Liver (tissue), 8 donors: ENCODE measurements at regions not wholly inside any gene's neighbourhood (a gene's known extent, or its start where the extent isn't known, plus 50 kb on each side); places are given as distances from the start of the nearest gene placed in this dataset.

ENCODE experiments used
- DNase-seq: peaks from one replicate; pipeline ENCODE4 v3.0.0-alpha.2; 2017; ENCODE audit warnings: low spot score
- H3K27ac ChIP-seq, 2 donors: one replicate each; pipeline ENCODE4 v1.7.0; 2013; ENCODE audit warnings: inconsistent platforms in 2 of 2, low read length in 2 of 2, control low read depth in 1 of 2, low read depth in 1 of 2, mild to moderate bottlenecking in 1 of 2
- H3K27me3 ChIP-seq, 4 donors: one replicate each; pipeline versions ENCODE4 v1.6.1 to v1.7.0; 2013; ENCODE audit warnings: low read length in 3 of 4, inconsistent platforms in 1 of 4, mild to moderate bottlenecking in 1 of 4, moderate library complexity in 1 of 4; ENCODE audit not compliant: control insufficient read depth in 4 of 4, insufficient read depth in 4 of 4
- H3K36me3 ChIP-seq, 4 donors: one replicate each; pipeline versions ENCODE4 v1.6.1 to v1.7.0; 2013; ENCODE audit warnings: low read length in 3 of 4, mild to moderate bottlenecking in 3 of 4, low read depth in 1 of 4, moderate library complexity in 1 of 4; ENCODE audit not compliant: control insufficient read depth in 4 of 4, insufficient read depth in 3 of 4
- H3K4me1 ChIP-seq, 4 donors: one replicate each; pipeline versions ENCODE4 v1.6.1 to v1.7.0; 2013; ENCODE audit warnings: low read length in 3 of 4, mild to moderate bottlenecking in 3 of 4, moderate library complexity in 1 of 4; ENCODE audit not compliant: control insufficient read depth in 4 of 4, insufficient read depth in 4 of 4
- H3K4me3 ChIP-seq, 3 donors: one replicate each; pipeline versions ENCODE4 v1.6.1 to v1.7.0; 2013; ENCODE audit warnings: low read length in 3 of 3, control low read depth in 1 of 3, low read depth in 1 of 3, mild to moderate bottlenecking in 1 of 3
- H3K9ac ChIP-seq, 2 donors: one replicate each; pipeline ENCODE4 v1.7.0; 2013; ENCODE audit warnings: low read length in 2 of 2, mild to moderate bottlenecking in 2 of 2, moderate library complexity in 2 of 2, control low read depth in 1 of 2, low read depth in 1 of 2
- H3K9me3 ChIP-seq, 4 donors: one replicate each; pipeline versions ENCODE4 v1.6.1 to v1.7.0; 2013; ENCODE audit warnings: low read length in 3 of 4; ENCODE audit not compliant: control insufficient read depth in 4 of 4
- CTCF ChIP-seq: fragments of 150-350 bp; IDR thresholded peaks from 2 replicates; pipeline ENCODE4 v1.5.1; 2017; ENCODE audit warnings: improper control_type of control experiment, low read depth, low read length; ENCODE audit not compliant: missing input control
- EGR1 ChIP-seq, 2 donors: IDR thresholded peaks; 2 replicates each; pipeline ENCODE4 v1.6.1; 2016 to 2018; ENCODE audit warnings: antibody characterized with exemption in 2 of 2, low read depth in 2 of 2
- FOXA1 ChIP-seq: IDR thresholded peaks from 2 replicates; pipeline ENCODE4 v1.6.1; 2016; ENCODE audit warnings: antibody characterized with exemption
- FOXA2 ChIP-seq: IDR thresholded peaks from 2 replicates; pipeline ENCODE4 v1.6.1; 2016; ENCODE audit warnings: antibody characterized with exemption
- GABPA ChIP-seq, 2 donors: IDR thresholded peaks in 1 of 2; conservative IDR thresholded peaks in 1 of 2; 2 replicates each; pipeline ENCODE4 v1.6.1; 2016; ENCODE audit warnings: antibody characterized with exemption in 2 of 2, mild to moderate bottlenecking in 1 of 2, moderate library complexity in 1 of 2
- HNF4A ChIP-seq, 2 donors: conservative IDR thresholded peaks; 2 replicates each; pipeline ENCODE4 v1.6.1; 2016; ENCODE audit warnings: antibody characterized with exemption in 2 of 2, mild to moderate bottlenecking in 2 of 2
- HNF4G ChIP-seq: IDR thresholded peaks from 2 replicates; pipeline ENCODE4 v1.6.1; 2016; ENCODE audit warnings: antibody characterized with exemption
- JUND ChIP-seq, 2 donors: IDR thresholded peaks; 2 replicates each; pipeline ENCODE4 v1.6.1; 2016; ENCODE audit warnings: antibody characterized with exemption in 2 of 2
- MAX ChIP-seq: IDR thresholded peaks from 2 replicates; pipeline ENCODE4 v1.6.1; 2016; ENCODE audit warnings: antibody characterized with exemption
- NR2F2 ChIP-seq: IDR thresholded peaks from 2 replicates; pipeline ENCODE4 v1.6.1; 2016; ENCODE audit warnings: antibody characterized with exemption
- RAD21 ChIP-seq, 2 donors: IDR thresholded peaks; 2 replicates each; pipeline ENCODE4 v1.6.1; 2016; ENCODE audit warnings: antibody characterized with exemption in 2 of 2, mild to moderate bottlenecking in 2 of 2
- REST ChIP-seq: IDR thresholded peaks from 2 replicates; pipeline ENCODE4 v1.6.1; 2016; ENCODE audit warnings: antibody characterized with exemption, mild to moderate bottlenecking
- RXRA ChIP-seq, 2 donors: IDR thresholded peaks; 2 replicates each; pipeline ENCODE4 v1.6.1; 2017 to 2018; ENCODE audit warnings: antibody characterized with exemption in 2 of 2, mild to moderate bottlenecking in 1 of 2
- SP1 ChIP-seq: IDR thresholded peaks from 2 replicates; pipeline ENCODE4 v1.6.1; 2018; ENCODE audit warnings: antibody characterized with exemption, mild to moderate bottlenecking
- YY1 ChIP-seq: IDR thresholded peaks from 2 replicates; pipeline ENCODE4 v1.6.1; 2016; ENCODE audit warnings: antibody characterized with exemption, mild to moderate bottlenecking
- WGBS: extraction: QIAGEN DNeasy Blood & Tissue Kit; methylation state at CpG from one replicate; pipeline ENCODE4 v1.1.7; 2013; 5-methylcytosine and 5-hydroxymethylcytosine counted together
- TF ChIP-seq, protein P1 (sequence below): IDR thresholded peaks from 2 replicates; pipeline ENCODE4 v1.6.1; 2016; ENCODE audit warnings: antibody characterized with exemption
- TF ChIP-seq, protein P2 (sequence below): IDR thresholded peaks from 2 replicates; pipeline ENCODE4 v1.6.1; 2016; ENCODE audit warnings: antibody characterized with exemption
- donor health status: healthy.
- donor health status: healthy.
- donor health status: healthy.
- donor health status: healthy.
- donor health status: healthy.

DNA sequence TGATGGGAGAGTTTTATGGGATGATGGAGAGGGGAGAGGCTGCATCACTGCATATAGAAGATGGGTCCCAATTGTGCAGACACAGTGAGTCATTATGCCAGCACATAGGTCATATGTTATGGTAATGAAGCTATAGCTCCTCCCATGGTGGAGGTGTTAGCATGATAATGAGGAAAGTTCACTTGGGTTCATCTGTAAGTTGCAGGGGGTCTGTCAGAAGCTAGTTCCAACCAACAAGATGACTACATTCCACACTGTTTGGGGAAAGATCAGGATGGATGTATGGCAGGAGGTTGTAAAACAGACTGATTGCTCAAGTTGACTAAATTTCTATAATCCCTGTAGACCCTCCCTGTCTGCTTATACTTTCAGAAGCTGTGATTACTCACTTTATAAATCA, 561.3 kb downstream of the C12orf50 start:
- Histone ChIP-seq H3K9me3 (no peaks in the 10 kb centered on the region), H3K9ac (no peak overlapping the region), H3K4me1 (no peaks in the 10 kb centered on the region), H3K4me3 (no peak overlapping the region), H3K36me3 (no peaks in the 10 kb centered on the region), H3K27me3 (no peaks in the 10 kb centered on the region), H3K27ac (no peak overlapping the region)
- DNase-seq: no peak
- no peak for TF ChIP-seq GABPA (IDR thresholded peaks at IDR 0.05 in 1 of 2, conservative IDR thresholded peaks at IDR 0.05 in 1 of 2)
- TF ChIP-seq, protein P1, sequence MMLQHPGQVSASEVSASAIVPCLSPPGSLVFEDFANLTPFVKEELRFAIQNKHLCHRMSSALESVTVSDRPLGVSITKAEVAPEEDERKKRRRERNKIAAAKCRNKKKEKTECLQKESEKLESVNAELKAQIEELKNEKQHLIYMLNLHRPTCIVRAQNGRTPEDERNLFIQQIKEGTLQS: no peak
- no peak for TF ChIP-seq SP1
- TF ChIP-seq RXRA (IDR thresholded peaks at IDR 0.05): no peak
- no peak for TF ChIP-seq FOXA1
- TF ChIP-seq NR2F2: no peak
- TF ChIP-seq HNF4G: no peak
- TF ChIP-seq FOXA2: no peak
- TF ChIP-seq JUND (IDR thresholded peaks at IDR 0.05): no peak
- TF ChIP-seq CTCF: no peak
- no peak for TF ChIP-seq REST
- no peak for TF ChIP-seq EGR1 (IDR thresholded peaks at IDR 0.05; ENCODE audit: low read depth in 2 of 2)
- TF ChIP-seq, protein P2, sequence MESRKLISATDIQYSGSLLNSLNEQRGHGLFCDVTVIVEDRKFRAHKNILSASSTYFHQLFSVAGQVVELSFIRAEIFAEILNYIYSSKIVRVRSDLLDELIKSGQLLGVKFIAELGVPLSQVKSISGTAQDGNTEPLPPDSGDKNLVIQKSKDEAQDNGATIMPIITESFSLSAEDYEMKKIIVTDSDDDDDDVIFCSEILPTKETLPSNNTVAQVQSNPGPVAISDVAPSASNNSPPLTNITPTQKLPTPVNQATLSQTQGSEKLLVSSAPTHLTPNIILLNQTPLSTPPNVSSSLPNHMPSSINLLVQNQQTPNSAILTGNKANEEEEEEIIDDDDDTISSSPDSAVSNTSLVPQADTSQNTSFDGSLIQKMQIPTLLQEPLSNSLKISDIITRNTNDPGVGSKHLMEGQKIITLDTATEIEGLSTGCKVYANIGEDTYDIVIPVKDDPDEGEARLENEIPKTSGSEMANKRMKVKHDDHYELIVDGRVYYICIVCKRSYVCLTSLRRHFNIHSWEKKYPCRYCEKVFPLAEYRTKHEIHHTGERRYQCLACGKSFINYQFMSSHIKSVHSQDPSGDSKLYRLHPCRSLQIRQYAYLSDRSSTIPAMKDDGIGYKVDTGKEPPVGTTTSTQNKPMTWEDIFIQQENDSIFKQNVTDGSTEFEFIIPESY: no peak
- no peak for TF ChIP-seq YY1

GRCh38 chr12:87464565-87464964, 564.6 kb downstream of the C12orf50 start:
- Histone ChIP-seq H3K4me3 (no peak overlapping the region), H3K27ac (no peak overlapping the region), H3K36me3 (no peaks in the 10 kb centered on the region), H3K9ac (no peak overlapping the region), H3K27me3 (no peaks in the 10 kb centered on the region), H3K4me1 (no peaks in the 10 kb centered on the region), H3K9me3 (no peaks in the 10 kb centered on the region)
- 77% methylated on average over 1 of the region's 1 CpG for WGBS
- TF ChIP-seq YY1 (no peak), MAX (no peak), EGR1 (IDR thresholded peaks at IDR 0.05; ENCODE audit: low read depth in 2 of 2) (no peak), RXRA (IDR thresholded peaks at IDR 0.05) (no peak), HNF4A (conservative IDR thresholded peaks at IDR 0.05) (no peak), SP1 (no peak), HNF4G (no peak), RAD21 (IDR thresholded peaks at IDR 0.05) (no peak), FOXA1 (no peak), REST (no peak), CTCF (no peak), JUND (IDR thresholded peaks at IDR 0.05) (no peak), GABPA (IDR thresholded peaks at IDR 0.05 in 1 of 2, conservative IDR thresholded peaks at IDR 0.05 in 1 of 2) (no peak), NR2F2 (no peak)
- TF ChIP-seq, protein P1: no peak
- no peak for DNase-seq
